ENCODE measurements at regions not wholly inside any gene's neighbourhood (a gene's known extent, or its start where the extent isn't known, plus 50 kb on each side); places are given as distances from the start of the nearest gene placed in this dataset.
A peak's percentile ranks its signal among the peaks of the same experiment; 100 is the strongest.

DNA sequence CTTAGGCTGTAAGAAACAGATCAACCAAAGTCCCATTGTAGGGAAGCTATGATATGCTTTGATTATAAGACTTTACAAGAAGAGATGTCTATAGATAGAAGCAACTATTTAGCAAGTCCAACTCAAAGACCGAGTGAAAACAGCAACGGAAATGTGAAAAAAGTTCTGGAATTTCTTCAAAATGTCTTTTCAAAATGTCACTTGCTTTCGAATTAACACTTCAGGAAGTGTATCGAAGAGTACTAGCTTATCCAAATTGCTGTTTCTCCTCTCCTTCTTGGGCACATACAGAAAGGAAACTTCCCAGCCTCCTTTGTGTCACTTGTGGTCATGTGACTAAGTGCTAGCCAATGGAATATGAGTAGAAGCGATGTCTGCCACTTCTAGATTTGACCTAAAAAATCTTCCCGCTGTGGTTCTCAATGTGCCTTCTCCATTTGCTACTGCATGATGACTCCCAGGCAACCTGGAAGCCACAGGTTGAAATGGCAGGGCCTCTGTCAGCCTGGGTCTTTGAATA is 89.9 kb downstream of the TSEN15 start:
- no peak for DNase-seq (ENCODE audit: low read depth in 2 of 2)

DNA sequence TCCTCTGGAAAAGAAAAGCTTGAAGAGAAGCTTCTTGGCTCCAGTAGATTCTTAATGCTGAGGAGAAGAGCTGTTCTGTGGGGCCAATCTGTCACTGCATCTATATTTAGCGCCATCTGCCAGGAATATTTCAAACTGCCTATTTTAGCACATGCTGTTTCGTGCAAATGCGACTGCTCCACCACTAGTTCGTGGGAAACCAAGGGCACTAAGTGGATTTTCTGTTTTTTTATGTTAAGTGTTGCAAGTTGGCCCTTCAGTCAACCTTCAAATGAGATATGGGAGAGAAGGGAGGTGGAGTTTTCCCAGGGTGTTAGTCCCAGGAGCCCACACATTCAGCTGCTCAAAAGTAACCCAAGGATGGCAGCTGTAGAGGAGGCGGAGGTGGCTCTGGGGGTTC is 91.9 kb downstream of the TSEN15 start:
- no peak for DNase-seq (ENCODE audit: low read depth in 2 of 2)

- no peak for DNase-seq (ENCODE audit: low read depth in 2 of 2)
Observed at GRCh38 chr1:184145083-184145482, 93.6 kb downstream of the TSEN15 start.

DNA sequence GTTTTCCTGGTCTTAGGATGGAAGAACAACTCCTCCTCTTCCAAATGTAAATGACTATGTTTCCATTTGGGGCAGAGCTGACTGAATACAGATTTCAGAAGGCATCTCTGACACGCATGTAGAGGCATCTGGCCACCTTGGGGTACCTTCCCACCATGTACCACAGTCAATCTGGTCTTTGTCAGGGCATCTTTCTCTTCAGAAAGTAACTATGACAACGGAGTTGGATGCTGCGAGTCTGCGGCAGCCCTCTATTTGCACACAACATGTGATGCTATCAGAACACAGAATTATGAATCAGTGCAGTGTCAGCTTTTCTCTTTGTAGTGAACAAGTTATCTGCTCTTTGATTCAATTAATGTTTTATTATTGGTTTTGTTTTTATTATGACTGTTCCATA is 94.7 kb downstream of the TSEN15 start:
- no peak for DNase-seq (ENCODE audit: low read depth in 2 of 2)

- DNase-seq (ENCODE audit: low read depth in 2 of 2): no peak
Observed at GRCh38 chr1:184150776-184151531, 99.4 kb downstream of the TSEN15 start.

GRCh38 chr1:184152434-184152898 is 100.9 kb downstream of the TSEN15 start:
- peak; percentile 49 to 54 for DNase-seq (ENCODE audit: low read depth in 2 of 2)

DNA sequence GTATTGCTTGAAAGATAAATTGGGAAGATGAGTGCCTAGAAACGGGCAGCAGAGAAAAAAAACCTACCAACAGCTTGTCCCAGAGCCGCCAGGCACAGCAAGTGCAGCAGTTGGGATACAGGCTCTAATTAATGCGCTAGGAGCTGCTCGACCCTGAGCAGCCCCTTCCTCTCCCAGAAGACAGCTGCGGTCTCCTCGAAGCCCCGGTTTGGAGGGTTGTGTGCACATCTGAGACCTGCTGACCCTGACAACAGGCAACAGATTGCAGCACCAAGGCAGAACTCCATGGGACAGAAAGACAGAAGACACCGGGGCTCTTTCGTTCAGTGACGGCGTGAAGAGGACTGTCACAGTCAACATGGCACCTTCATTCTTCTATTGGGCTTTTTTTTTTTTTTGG is 101.4 kb downstream of the TSEN15 start:
- DNase-seq (ENCODE audit: low read depth in 2 of 2): no peak

- no peak for DNase-seq (ENCODE audit: low read depth in 2 of 2)
Observed at GRCh38 chr1:184153731-184154130, 102.2 kb downstream of the TSEN15 start.

- DNase-seq (ENCODE audit: low read depth in 2 of 2): no peak
Observed at GRCh38 chr1:184156521-184157393, 105.2 kb downstream of the TSEN15 start.

DNA sequence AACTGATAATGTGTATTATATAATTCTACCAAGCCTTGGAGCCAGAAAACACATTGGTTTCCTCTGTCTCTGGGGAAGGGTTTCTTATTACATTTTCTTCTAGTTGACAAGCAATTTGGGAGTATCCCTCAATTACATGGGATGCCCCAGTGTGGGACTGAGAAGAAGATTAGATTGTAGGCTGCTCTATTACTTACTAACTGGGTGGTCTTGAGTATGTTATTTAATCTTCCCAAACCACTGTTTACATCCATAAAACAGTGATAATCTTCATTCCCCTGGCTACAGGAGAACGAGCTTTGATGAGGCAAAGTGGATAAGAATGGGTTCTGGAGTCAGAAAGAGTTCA is 105.8 kb downstream of the TSEN15 start:
- DNase-seq (ENCODE audit: low read depth in 2 of 2): no peak

DNA sequence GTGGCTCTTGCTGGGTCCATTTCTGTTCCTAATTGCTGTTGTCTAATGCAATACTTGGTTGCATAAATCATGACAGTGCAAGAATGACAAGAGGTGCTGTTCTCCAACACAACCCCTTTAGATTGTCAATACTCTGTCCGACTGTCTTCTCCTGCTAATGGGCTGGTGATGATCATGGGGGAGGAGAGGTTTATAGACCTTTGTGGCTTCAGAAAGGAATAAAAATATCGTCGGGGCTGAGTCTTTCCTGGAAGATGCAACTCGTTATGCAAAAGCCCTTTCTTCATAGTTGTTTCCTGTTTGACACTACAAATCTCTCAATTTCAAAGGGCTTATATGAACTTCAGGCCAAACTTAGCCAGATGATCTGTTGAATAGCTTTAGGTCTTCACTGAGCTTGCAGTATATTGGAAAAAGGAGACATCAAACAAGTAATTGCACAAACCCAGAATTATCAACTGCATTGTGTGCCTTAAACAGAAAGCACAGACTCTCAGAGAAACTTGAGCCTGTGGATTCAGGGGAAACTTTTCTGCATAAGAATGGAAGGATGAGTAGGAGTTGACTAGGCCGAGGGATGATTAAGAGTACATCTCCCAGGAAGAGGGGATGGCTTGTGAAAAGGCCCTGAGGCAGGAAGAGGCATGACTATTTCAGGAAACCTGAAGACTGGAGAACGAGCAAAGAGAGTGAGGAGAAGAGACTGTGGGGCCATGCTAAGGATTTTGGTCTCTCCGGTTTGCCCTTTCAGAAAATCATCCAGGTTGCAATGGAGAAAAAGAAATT is 107.6 kb downstream of the TSEN15 start:
- DNase-seq (ENCODE audit: low read depth in 2 of 2): no peak

DNA sequence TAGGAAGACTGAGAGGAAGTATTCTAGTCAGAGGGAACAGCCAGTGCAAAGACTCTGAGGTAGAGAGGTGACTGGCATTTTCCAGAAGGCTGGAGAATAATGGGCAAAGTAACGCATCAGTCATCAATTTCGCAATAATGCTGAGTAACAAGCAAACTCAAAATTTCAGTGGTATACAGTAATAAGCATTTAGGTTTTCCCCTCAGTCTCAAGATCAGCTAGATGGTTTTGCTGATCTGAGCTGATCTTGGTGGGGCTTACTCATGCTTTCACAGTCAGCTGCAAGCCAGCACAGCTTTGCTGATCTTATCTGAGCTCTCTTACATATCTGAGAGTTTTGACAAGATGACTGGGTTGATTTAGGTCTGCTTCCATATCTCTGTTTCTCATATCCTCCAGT is 108.7 kb downstream of the TSEN15 start:
- peak; percentile 56 to 64 for DNase-seq (ENCODE audit: low read depth in 2 of 2)

DNA sequence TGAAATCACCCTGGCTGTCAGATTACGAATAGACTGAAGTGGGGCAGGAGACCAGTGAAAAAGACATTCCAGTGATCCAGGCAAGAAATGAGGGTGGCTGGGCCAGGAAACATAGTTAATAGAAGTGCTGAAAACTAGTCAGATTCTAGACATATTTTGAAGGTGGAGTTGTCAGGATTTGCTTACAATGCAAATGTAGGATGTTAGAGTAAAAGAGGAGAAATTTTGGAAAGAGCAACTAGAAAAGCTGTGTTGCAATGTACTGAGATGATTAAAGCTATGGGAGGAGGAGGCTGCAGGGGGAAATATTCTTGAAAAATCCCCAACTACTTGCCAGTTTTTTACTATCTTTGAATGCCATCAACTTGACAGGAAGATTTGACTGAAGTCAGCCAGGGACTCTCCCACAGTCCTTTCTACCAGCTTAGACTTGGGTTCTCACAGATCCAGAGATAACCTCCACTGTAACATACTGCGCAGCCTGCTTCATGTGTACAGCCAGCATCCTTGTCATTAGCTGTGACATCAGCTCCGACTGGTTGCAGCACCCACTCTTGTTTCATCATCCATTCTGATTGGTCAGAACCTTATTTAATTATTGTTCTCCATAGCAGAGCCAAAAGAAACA is 109.7 kb downstream of the TSEN15 start:
- DNase-seq (ENCODE audit: low read depth in 2 of 2): peak; percentile 73 to 79

- no peak for DNase-seq (ENCODE audit: low read depth in 2 of 2)
Observed at GRCh38 chr1:184162281-184162680, 110.8 kb downstream of the TSEN15 start.

DNA sequence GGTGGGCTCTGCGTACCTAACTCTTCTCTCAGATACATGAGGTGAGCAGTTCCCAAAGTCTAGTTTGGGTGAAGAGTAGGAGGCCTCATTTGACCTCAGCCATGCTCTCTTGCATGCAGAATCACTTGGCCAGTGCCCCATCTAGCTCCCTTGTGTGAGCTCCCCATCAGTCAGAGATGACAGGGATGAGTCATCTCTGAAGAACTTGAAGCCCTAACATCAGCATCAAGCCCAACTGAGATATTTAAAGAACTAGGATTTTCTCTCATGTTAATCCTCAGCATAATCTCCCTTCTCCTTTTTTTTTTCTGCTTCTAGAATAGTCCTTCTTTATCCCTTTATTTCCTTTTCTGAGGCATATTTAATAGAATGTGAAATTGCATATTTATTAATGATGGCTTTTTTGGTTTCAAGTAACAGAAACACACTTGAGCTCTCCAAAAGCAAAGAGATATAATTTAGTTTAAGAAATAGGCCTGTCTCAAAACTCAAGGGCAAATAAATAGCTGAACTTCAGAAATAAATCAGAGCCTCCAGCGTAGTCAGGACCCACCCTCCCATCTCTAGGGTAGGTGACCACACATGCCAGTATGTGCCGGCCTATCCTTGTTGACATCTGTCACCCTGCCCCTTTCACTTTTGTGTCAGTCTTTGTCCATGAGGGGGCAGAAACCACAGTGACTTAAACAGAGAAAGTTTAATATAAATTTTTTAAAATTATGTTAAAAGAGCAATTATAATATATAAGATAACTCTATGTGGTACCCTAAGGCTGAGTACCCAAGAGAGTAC is 112.3 kb downstream of the TSEN15 start:
- DNase-seq (ENCODE audit: low read depth in 2 of 2): peak; percentile 75 to 78

GRCh38 chr1:184164536-184164935 is 113.0 kb downstream of the TSEN15 start:
- no peak for DNase-seq (ENCODE audit: low read depth in 2 of 2)

DNA sequence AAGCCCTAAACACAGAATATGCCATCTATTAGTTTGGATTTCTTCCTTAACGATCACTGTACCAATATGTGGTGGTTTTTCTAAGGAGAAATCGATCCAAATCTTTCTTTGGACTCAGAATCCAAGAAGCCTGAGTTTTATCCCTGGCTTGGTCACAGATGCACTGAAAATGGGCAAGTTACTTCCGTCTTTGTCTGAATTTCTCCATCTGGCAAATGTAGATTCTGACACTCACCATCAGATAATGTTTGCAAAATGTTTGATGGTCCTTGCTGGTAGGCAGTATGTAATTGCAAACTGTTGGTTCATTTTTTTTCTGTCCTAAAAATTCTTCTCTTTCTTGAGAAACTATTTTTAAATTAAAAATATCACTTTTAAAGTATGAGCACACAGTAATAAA is 115.0 kb downstream of the TSEN15 start:
- DNase-seq (ENCODE audit: low read depth in 2 of 2): no peak

GRCh38 chr1:184167352-184167751 is 115.8 kb downstream of the TSEN15 start:
- no peak for DNase-seq (ENCODE audit: low read depth in 2 of 2)

GRCh38 chr1:184170719-184171118 is 119.2 kb downstream of the TSEN15 start:
- no peak for DNase-seq (ENCODE audit: low read depth in 2 of 2)

DNA sequence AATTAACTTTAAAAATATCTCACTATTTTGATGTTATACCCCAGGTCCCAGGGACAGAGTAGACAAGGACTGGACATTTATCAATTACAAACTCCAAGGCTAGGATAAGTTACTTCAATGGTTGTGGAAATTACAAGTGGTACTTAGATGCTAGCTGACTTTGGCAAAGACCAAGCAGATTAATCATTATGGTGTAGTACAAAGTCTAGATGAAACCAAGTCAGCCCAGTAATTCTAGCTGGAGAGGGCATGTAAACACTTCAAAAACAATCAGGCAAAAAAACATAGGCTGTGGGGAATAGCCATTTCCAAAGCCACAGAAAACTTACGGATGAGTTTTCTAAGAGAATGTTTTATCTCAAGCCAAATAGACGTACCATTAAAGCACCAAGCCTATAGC is 124.5 kb downstream of the TSEN15 start:
- DNase-seq (ENCODE audit: low read depth in 2 of 2): no peak

- DNase-seq (ENCODE audit: low read depth in 2 of 2): no peak
Observed at GRCh38 chr1:184181044-184181443, 129.5 kb downstream of the TSEN15 start.

Measured in fibroblast of skin of left biceps (primary cell).